ENCODE measurements at regions not wholly inside any gene's neighbourhood (a gene's known extent, or its start where the extent isn't known, plus 50 kb on each side); places are given as distances from the start of the nearest gene placed in this dataset.

DNA sequence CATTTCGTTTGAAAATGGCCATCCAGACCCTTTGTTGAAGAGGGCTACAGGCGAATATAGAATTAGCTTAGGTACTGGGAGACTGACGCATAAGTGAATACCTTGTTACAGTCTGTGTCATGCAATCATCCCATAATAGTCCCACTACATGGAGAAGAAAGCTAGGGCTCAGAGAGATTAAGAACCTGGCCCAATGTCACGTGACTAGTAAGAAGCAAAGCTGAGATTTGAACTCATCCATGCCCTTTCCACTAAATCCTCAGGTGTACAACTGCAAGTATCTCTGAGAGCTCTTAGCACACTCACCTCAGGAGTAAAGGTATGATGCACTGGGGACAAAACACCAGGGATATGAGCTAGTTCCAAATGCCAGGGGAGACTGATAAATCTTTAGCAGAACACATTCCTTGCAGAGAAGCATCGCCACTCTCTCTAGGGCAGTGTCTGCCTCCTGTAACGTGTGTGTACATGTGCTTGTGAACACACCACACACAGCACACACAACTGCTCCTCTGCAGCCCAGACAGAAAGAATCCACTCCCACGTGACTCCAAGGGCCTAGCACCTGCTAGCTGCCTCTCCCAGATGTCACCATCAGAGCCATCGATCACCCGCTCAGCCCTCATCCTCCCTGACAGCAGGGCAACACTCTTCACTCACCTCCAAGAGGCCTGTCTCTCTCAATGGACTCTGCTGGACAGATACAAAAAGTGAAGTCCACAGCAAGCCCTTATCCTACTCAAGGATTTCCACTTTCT is 402.8 kb downstream of the NXPE2 start:
- H3K27me3 Mint-ChIP-seq, result peaks cover 11% of the 10 kb centered on the region
- ATAC-seq (no peak), DNase-seq (no peak)
- peaks cover 2% of the 10 kb centered on the region for H3K4me1 Mint-ChIP-seq
- no peak overlapping the region for H3K4me3 Mint-ChIP-seq
- no peaks in the 10 kb centered on the region for H3K36me3 Mint-ChIP-seq (ENCODE audit: low read depth)
- H3K27ac Mint-ChIP-seq, result no peak overlapping the region
- H3K9me3 ChIP-seq (ENCODE audit: control insufficient read depth, low read length, poor library complexity, severe bottlenecking), result no peaks in the 10 kb centered on the region

DNA sequence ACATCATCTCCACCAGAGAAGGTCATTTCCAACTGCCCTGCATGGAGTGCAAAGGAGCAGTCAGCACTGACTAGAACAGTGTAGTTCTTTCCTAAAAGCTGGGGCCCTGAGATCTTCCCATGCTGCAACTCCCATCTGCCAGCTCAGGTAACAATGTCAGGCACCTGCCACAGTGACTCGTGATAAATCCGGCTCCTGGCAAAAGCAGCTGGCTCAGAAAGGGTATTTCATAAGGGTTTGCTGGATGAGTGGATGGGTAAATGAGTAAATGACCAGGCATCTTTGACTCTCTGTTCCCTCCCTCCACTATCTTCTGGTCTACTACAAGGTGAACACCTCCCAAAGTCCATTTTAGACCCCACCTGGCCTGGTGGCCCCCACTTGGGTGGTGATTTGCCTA is 403.6 kb downstream of the NXPE2 start:
- ATAC-seq, result no peak
- no peak for DNase-seq
- H3K9me3 ChIP-seq (ENCODE audit: control insufficient read depth, low read length, poor library complexity, severe bottlenecking), result no peaks in the 10 kb centered on the region
- Mint-ChIP-seq H3K4me1 (peaks cover 2% of the 10 kb centered on the region), H3K4me3 (no peak overlapping the region), H3K27ac (no peak overlapping the region), H3K36me3 (ENCODE audit: low read depth) (no peaks in the 10 kb centered on the region), H3K27me3 (peaks cover 11% of the 10 kb centered on the region)

DNA sequence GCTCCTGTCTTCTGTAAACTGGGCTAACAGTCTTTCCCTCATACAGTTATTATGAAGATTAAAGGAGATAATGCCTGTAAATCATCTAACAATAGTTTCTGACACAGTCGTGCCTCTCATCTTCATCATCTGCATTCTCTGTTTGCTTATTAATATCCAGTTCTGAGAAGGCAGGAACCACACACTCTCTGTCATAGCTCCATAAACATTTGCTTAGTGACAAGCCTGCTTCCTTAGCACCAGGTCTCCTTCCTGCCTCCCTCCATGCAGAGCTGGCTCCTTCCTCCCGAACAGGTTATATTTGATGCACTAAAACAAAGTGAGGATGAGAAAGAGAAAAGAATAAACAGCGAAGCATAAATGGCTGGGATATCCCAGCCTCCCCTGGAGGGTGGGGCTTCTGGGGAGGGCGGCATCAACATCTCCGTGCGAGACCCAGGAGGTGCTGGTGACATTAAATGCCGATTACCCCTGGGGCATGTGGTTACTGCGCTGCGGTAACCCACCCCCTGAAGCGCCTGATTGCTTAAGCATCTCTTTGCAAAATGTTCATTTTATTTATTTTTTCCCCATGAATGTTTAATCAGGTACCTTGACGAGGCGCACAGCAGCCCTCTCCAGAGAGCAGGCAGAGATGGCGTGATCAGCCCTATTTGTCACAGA is 404.9 kb downstream of the NXPE2 start:
- peaks cover 2% of the 10 kb centered on the region for H3K4me1 Mint-ChIP-seq

DNA sequence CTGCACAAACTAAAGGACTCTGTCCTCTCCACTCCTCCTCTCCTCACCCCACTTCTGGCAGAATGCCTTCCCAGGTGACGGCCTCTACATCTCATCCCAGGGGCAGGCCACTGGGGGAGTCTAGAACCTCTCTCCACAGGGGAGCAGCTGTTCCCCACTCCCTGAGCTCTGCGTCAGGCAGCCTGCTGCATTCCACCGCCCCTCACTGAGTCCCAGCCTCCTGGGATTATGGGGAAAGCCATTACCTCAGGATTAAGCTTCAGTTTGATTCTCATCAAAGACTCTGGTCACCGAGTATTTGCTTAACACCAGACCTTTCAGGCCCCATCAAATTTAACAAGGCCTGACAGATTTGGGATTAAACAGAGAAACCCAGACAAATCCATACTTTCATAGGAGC is 405.9 kb downstream of the NXPE2 start:
- H3K36me3 Mint-ChIP-seq (ENCODE audit: low read depth), result no peaks in the 10 kb centered on the region
- peaks cover 11% of the 10 kb centered on the region for H3K27me3 Mint-ChIP-seq
- DNase-seq (no peak), ATAC-seq (no peak)
- no peak overlapping the region for H3K27ac Mint-ChIP-seq
- peaks cover 2% of the 10 kb centered on the region for H3K4me1 Mint-ChIP-seq
- H3K4me3 Mint-ChIP-seq, result no peak overlapping the region
- no peaks in the 10 kb centered on the region for H3K9me3 ChIP-seq (ENCODE audit: control insufficient read depth, low read length, poor library complexity, severe bottlenecking)

More for the DNA sequence above, 404.9 kb downstream of the NXPE2 start:
- no peak for ATAC-seq
- no peak overlapping the region for H3K27ac Mint-ChIP-seq
- H3K9me3 ChIP-seq (ENCODE audit: control insufficient read depth, low read length, poor library complexity, severe bottlenecking), result no peaks in the 10 kb centered on the region
- H3K27me3 Mint-ChIP-seq, result peaks cover 11% of the 10 kb centered on the region
- no peaks in the 10 kb centered on the region for H3K36me3 Mint-ChIP-seq (ENCODE audit: low read depth)
- DNase-seq, result no peak
- no peak overlapping the region for H3K4me3 Mint-ChIP-seq

DNA sequence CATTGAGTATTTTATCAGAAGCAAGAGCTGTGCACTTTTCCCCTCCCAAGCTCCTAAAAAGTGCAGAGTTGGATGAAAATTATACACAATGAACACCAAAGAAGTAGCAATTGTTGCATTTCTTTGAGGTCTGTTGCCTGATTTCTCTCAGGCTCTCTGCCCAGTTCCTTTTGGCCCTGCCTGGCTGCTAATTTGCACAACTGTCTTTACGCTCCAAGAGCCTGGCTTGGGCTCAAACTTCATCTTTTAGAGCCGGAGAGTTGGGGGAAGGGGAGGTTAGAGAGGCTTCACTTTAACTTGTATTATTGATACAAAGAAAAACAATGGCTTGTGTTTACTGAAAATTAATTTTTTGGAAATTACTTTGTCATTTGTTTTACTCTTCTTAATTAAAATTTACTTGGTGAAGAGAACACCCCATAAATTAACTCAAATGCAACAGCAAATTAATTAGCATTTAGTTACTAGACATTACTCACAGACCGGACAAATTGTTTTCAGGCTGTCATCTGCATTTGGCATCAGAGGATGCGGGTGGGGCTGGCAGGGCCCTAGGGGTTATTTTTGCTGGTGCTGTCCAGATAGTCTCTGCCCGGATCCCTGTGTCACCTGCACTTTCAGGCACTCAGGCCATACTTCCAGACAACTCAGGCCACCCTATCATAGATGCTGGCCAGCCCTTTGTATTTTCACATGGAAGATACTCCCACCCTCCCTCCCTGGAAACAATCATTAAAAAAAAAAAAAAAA is 407.3 kb downstream of the NXPE2 start:
- no peak overlapping the region for H3K4me3 Mint-ChIP-seq
- peaks cover 2% of the 10 kb centered on the region for H3K4me1 Mint-ChIP-seq
- peaks cover 11% of the 10 kb centered on the region for H3K27me3 Mint-ChIP-seq
- DNase-seq, result no peak
- no peak for ATAC-seq
- no peak overlapping the region for H3K27ac Mint-ChIP-seq
- no peaks in the 10 kb centered on the region for H3K36me3 Mint-ChIP-seq (ENCODE audit: low read depth)
- no peaks in the 10 kb centered on the region for H3K9me3 ChIP-seq (ENCODE audit: control insufficient read depth, low read length, poor library complexity, severe bottlenecking)

DNA sequence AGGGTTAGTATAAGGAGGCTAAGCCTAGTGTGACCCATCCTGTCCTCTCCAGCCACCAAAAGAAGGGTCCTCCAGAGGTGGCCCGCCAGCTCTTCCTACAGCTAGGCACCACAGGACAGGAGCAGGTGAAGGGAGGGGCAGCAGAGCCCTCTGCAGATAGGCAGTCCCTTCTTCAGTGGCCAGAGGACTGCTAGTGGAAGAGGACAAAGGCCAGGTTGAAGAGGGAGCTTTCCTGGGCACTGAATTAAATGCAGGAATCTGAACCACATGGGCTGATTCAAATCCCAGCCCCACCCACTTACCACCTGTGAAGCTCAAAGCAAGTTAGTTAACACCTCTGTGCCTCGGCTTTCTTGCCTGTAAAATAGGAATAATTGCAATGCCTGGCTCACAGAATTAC is 409.5 kb downstream of the NXPE2 start:
- H3K9me3 ChIP-seq (ENCODE audit: control insufficient read depth, low read length, poor library complexity, severe bottlenecking), result no peaks in the 10 kb centered on the region
- Mint-ChIP-seq H3K36me3 (ENCODE audit: low read depth) (no peaks in the 10 kb centered on the region), H3K4me3 (no peak overlapping the region), H3K4me1 (peaks cover 2% of the 10 kb centered on the region), H3K27ac (no peak overlapping the region), H3K27me3 (peaks cover 11% of the 10 kb centered on the region)
- ATAC-seq (no peak), DNase-seq (no peak)

DNA sequence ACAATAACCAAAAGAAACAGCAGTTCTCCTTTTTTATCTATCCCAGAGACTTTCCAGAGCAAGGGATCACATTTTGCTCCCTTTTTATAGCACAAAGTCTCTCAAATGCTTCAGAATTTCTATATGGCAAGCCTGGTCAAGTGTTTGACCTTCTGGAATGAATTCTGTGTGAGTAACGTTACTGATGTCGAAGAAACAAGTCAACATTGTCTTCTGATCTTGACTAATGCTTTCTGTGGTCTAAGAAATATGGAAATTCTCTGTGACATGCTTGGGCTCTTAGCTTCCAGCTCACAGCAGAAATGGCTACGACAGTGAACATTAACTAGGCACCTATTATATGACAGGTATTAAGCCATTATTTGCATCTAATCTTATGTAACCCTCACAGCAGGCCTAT is 411.7 kb downstream of the CADM1 start:
- Mint-ChIP-seq H3K4me1 (no peaks in the 10 kb centered on the region), H3K4me3 (no peak overlapping the region), H3K27ac (no peak overlapping the region), H3K36me3 (ENCODE audit: low read depth) (no peaks in the 10 kb centered on the region), H3K27me3 (no peaks in the 10 kb centered on the region)
- ATAC-seq (no peak), DNase-seq (no peak)
- H3K9me3 ChIP-seq (ENCODE audit: control insufficient read depth, low read length, poor library complexity, severe bottlenecking), result no peaks in the 10 kb centered on the region

DNA sequence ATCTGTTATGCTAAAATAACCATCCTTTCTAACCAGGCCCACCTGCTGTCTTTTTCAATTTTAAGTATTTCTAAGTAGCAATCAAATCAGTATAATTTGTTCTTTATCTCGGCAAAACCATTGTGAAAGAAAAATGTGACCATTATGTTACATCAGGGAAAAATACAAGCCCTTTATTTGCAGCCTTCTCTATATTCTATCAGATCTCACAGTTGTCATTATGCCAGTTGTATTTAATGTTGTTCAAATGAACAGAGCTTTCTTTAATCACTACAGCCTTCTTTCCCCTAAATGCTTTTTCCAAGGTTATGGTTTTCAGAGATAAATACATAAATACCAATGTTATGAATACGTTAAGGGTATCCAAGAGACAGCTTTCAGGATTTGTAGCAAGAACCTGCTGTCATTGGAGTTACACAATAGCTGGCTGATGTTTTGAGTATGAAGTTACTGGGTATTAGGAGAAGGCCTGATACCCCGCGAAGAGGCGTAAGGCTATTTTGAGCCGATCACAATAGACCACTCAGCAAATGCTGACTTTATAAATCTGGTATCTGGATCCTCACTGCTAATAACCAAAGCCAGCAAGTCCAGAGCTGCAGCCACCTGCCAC is 406.3 kb downstream of the CADM1 start:
- Mint-ChIP-seq H3K27ac (no peak overlapping the region), H3K4me1 (no peaks in the 10 kb centered on the region), H3K36me3 (ENCODE audit: low read depth) (no peaks in the 10 kb centered on the region), H3K4me3 (no peak overlapping the region), H3K27me3 (peaks cover under 1% of the 10 kb centered on the region)
- DNase-seq (no peak), ATAC-seq (no peak)
- no peaks in the 10 kb centered on the region for H3K9me3 ChIP-seq (ENCODE audit: control insufficient read depth, low read length, poor library complexity, severe bottlenecking)

DNA sequence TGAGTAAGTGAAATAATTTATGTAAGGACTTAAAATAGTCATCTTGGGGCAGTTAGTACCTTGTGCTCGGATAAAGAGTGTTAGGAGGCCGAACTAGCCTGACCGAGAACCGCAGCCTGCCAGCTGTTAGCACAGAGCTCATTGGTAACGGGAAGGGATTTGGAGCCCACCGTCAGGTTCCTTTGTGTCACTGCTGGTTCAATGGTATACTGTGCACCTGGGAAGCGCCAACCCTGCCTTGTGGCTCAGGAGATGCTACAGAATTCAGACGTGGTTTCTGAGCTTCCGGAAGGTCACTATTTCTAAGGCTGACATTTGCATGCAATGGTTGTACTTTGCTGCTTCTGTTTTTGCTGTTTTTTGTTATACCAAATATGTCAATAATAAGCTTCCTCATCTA is 403.5 kb downstream of the CADM1 start:
- Mint-ChIP-seq H3K36me3 (ENCODE audit: low read depth) (no peaks in the 10 kb centered on the region), H3K27ac (no peak overlapping the region), H3K4me1 (no peaks in the 10 kb centered on the region), H3K27me3 (peaks cover 5% of the 10 kb centered on the region), H3K4me3 (no peak overlapping the region)
- DNase-seq (no peak), ATAC-seq (no peak)
- H3K9me3 ChIP-seq (ENCODE audit: control insufficient read depth, low read length, poor library complexity, severe bottlenecking), result no peaks in the 10 kb centered on the region

DNA sequence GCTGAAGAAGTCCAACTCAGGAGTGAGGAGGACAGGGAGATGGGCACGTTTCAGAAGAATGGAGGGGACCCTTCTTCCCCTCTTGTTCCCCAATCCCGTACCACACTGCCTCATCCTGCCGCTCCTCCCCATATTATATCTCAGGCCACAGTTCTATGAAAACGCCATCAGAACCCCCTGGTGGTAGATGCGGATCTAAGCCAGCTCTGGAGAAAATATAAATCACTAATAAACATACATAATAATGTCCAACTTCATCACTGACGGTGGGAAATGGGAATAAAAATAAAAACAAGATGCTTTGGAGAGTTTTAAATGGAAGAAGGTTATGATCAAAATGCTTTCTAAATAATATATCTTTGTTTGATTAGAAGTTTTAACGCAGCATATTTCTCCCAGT is 400.3 kb downstream of the CADM1 start:
- Mint-ChIP-seq H3K36me3 (ENCODE audit: low read depth) (no peaks in the 10 kb centered on the region), H3K4me1 (no peaks in the 10 kb centered on the region), H3K4me3 (no peak overlapping the region), H3K27me3 (peaks cover 10% of the 10 kb centered on the region), H3K27ac (no peak overlapping the region)
- ATAC-seq (no peak), DNase-seq (no peak)
- H3K9me3 ChIP-seq (ENCODE audit: control insufficient read depth, low read length, poor library complexity, severe bottlenecking), result no peaks in the 10 kb centered on the region

DNA sequence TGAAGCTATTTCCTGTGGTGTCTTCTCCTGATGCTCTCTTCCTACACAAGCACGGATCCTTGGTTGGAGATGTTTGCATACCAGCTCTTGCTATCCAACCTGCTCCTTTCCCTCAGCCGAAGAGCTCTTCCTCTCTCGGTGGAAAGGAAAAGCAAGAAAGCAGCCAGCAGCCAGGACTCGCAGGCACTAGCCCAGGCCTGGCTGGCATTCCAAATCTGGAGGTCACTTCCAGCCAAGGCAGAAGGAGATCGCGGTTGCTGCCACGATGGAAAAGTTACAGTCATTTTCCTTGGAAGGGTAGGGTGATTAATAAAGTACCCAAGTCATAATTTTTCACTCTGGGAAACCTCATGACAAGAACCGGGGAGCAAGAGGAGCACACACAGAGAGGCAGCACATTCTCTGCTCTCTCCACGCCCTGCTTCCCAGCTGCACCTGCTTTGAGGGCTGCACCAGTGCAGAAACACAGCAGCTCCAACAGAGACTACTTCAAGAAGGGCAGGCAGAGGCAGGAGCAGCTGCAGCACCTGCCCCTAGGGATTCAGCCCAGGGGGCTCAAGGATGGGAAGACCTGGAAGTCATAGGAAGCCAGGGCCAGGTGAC is 399.3 kb downstream of the CADM1 start:
- Mint-ChIP-seq H3K4me1 (no peaks in the 10 kb centered on the region), H3K36me3 (ENCODE audit: low read depth) (no peaks in the 10 kb centered on the region), H3K27me3 (peaks cover 10% of the 10 kb centered on the region), H3K27ac (no peak overlapping the region), H3K4me3 (no peak overlapping the region)
- no peaks in the 10 kb centered on the region for H3K9me3 ChIP-seq (ENCODE audit: control insufficient read depth, low read length, poor library complexity, severe bottlenecking)
- ATAC-seq (no peak), DNase-seq (no peak)

DNA sequence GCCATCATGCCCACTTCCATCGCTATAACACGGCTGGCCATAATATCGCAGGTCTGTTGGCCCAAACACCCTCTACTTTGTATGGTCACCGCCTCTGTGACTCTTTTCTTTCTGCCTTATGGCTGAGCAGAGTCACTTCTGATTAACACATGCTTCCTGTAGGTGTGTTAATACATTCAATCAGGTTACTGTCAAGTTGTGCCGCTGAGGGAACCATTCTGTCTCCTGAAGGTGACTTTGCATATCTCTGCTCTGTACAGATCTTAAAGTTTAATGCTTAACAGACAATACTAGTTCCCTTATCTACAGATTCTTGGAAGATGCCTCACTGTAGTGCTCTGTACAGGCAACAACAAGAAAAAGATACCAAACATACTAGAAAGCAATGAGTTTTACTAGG is 393.1 kb downstream of the CADM1 start:
- H3K36me3 Mint-ChIP-seq (ENCODE audit: low read depth), result no peaks in the 10 kb centered on the region
- no peak overlapping the region for H3K27ac Mint-ChIP-seq
- DNase-seq, result no peak
- no peaks in the 10 kb centered on the region for H3K4me1 Mint-ChIP-seq
- ATAC-seq, result no peak
- H3K4me3 Mint-ChIP-seq, result no peak overlapping the region
- H3K9me3 ChIP-seq (ENCODE audit: control insufficient read depth, low read length, poor library complexity, severe bottlenecking), result no peaks in the 10 kb centered on the region
- peaks cover 5% of the 10 kb centered on the region for H3K27me3 Mint-ChIP-seq

DNA sequence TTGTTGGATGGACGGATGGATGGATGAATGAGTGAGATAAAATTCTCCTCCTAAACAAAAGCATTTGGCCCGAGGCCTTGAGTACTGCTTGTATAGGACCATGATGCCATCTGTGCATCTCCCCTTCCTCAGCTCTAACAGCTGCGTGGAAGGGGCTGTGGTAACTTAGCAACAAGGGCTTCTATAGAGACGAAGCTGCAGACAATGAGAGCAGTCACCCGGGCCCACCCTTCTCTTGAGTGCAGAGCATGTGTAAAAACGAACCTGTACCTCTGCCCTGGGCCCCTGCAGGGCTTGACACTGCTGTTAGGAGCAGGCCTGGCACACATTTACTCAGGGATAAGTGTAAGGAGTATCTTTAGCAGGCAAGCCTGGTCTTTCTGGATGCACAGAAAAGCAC is 391.5 kb downstream of the CADM1 start:
- H3K36me3 Mint-ChIP-seq (ENCODE audit: low read depth), result no peaks in the 10 kb centered on the region
- no peak overlapping the region for H3K27ac Mint-ChIP-seq
- peaks cover 5% of the 10 kb centered on the region for H3K27me3 Mint-ChIP-seq
- H3K4me3 Mint-ChIP-seq, result no peak overlapping the region
- no peaks in the 10 kb centered on the region for H3K4me1 Mint-ChIP-seq
- ATAC-seq, result no peak
- DNase-seq, result no peak
- no peaks in the 10 kb centered on the region for H3K9me3 ChIP-seq (ENCODE audit: control insufficient read depth, low read length, poor library complexity, severe bottlenecking)
